Spleen (tissue), 11 donors: ENCODE measurements at regions not wholly inside any gene's neighbourhood (a gene's known extent, or its start where the extent isn't known, plus 50 kb on each side); places are given as distances from the start of the nearest gene placed in this dataset.

Experiments used
- DNase-seq: peaks from one replicate; pipeline ENCODE4 v3.0.0-alpha.2; 2020
- H3K27ac ChIP-seq, 8 donors: fragments of 200-600 bp; sonication (generic) in 7 of 8; 1 replicate in 4 of 8; 2 replicates in 4 of 8; pipeline versions ENCODE4 v1.5.0 to v1.8.0; 2016 to 2021; ENCODE audit warnings: inconsistent platforms in 4 of 8, mild to moderate bottlenecking in 4 of 8, moderate library complexity in 1 of 8
- H3K27me3 ChIP-seq, 7 donors: fragments of 200-600 bp; sonication (generic) in 6 of 7; replicated peaks in 1 of 7; 1 replicate in 4 of 7; 2 replicates in 3 of 7; pipeline versions ENCODE4 v1.5.0 to v1.8.0; 2016 to 2021; ENCODE audit warnings: inconsistent platforms in 3 of 7, mild to moderate bottlenecking in 1 of 7
- H3K36me3 ChIP-seq, 6 donors: fragments of 200-600 bp; sonication (generic) in 5 of 6; 1 replicate in 4 of 6; 2 replicates in 2 of 6; pipeline versions ENCODE4 v1.5.0 to v1.8.0; 2016 to 2021; ENCODE audit warnings: inconsistent platforms in 2 of 6
- H3K4me1 ChIP-seq, 6 donors: fragments of 200-600 bp; sonication (generic) in 5 of 6; 1 replicate in 3 of 6; 2 replicates in 3 of 6; pipeline versions ENCODE4 v1.5.0 to v1.8.0; 2016 to 2021; ENCODE audit warnings: inconsistent platforms in 3 of 6
- H3K4me3 ChIP-seq, 8 donors: fragments of 200-600 bp; sonication (generic) in 7 of 8; 1 replicate in 4 of 8; 2 replicates in 4 of 8; pipeline versions ENCODE4 v1.5.0 to v1.8.0; 2016 to 2021; ENCODE audit warnings: inconsistent platforms in 4 of 8, mild to moderate bottlenecking in 4 of 8, moderate library complexity in 2 of 8
- H3K9me3 ChIP-seq, 8 donors: fragments of 200-600 bp; sonication (generic) in 7 of 8; 1 replicate in 4 of 8; 2 replicates in 4 of 8; pipeline versions ENCODE4 v1.5.0 to v1.8.0; 2016 to 2021; ENCODE audit warnings: inconsistent platforms in 4 of 8
- CTCF ChIP-seq, 11 experiments: fragments of 200-600 bp in 7 of 11; fragments of 450-650 bp in 4 of 11; sonication (generic) in 4 of 11; IDR thresholded peaks in 8 of 11; conservative IDR thresholded peaks in 3 of 11; 1 replicate in 7 of 11; 2 replicates in 4 of 11; pipeline versions ENCODE4 v1.4.0 to v1.8.0; 2016 to 2021; ENCODE audit warnings: antibody characterized with exemption in 11 of 11, inconsistent platforms in 4 of 11, mild to moderate bottlenecking in 1 of 11
- POLR2A ChIP-seq, 3 donors: fragments of 450-650 bp; IDR thresholded peaks; one replicate each; pipeline ENCODE4 v1.5.1; 2017; ENCODE audit warnings: antibody characterized with exemption in 3 of 3, mild to moderate bottlenecking in 1 of 3
- POLR2AphosphoS5 ChIP-seq, 3 donors: sonication (generic); formaldehyde crosslinking; IDR thresholded peaks; one replicate each; pipeline ENCODE4 v1.5.1; 2017; ENCODE audit warnings: antibody characterized with exemption in 3 of 3
- WGBS, 5 donors: extraction: QIAGEN DNeasy Blood & Tissue Kit in 3 of 5; methylation state at CpG; one replicate each; pipeline versions ENCODE4 v1.1.5 to v1.1.7; 2013 to 2018; 5-methylcytosine and 5-hydroxymethylcytosine counted together
- intact Hi-C: fragments of 100-400 bp; cut with DNase I; formaldehyde crosslinking; loops from one replicate; pipeline ENCODE4 v1.15.0; 2023; ENCODE audit warnings: low total_unique reads
- donor health status: healthy with polysubstance abuse.
- donor health status: DM: no; HTN: no; CAD: no; lungs with moderate emphysema.
- donor health status: DM: no; HTN: no; CAD: no.
- donor health status: Bipolar disorder and iron deficiency.
- donor health status: healthy.
- donor health status: DM: no; HTN: no; CAD: no.
- donor health status: DM: yes; HTN: yes; CAD: no.

DNA sequence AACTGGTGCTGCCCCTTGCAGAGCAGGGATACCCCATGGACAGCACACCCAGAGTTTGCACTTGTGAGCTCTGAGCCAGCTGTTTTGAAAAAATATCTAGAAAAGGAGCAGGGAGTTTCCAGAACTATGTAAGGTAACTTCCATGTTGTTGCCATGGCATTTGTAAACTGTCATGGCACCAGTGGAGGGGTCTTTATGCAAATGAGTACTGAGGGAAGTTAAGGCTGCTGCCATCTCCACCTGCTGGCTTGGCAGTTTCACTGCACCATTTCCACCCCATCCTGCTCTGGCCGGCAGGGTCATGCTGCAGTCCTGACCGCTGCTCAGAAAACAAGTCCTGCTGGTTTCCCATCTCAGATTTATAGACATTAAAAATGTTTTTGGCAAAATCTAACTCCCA is 52.3 kb upstream of the SNTG2 start:
- no peak overlapping the region for H3K4me3 ChIP-seq
- H3K36me3 ChIP-seq = no peaks in the 10 kb centered on the region
- TF ChIP-seq POLR2A (IDR thresholded peaks at IDR 0.05) (no peak), CTCF (IDR thresholded peaks at IDR 0.05 in 8 of 11, conservative IDR thresholded peaks at IDR 0.05 in 3 of 11) (no peak), POLR2AphosphoS5 (IDR thresholded peaks at IDR 0.05) (no peak)
- WGBS, 5 donors = 50 to 77% (median 69%) methylated on average over 2 of the region's 2 CpGs
- intact Hi-C loops = no loop called here
- peaks cover 0 to 42% (median 25%) of the 10 kb centered on the region in 8 donors for H3K9me3 ChIP-seq
- H3K27me3 ChIP-seq = peaks cover 0 to 19% (median 0%) of the 10 kb centered on the region in 7 donors
- no peak overlapping the region for H3K27ac ChIP-seq
- no peaks in the 10 kb centered on the region for H3K4me1 ChIP-seq
- DNase-seq = no peak

GRCh38 chr2:897091-897490 is 53.6 kb upstream of the SNTG2 start:
- Histone ChIP-seq H3K36me3 (no peaks in the 10 kb centered on the region), H3K4me1 (no peaks in the 10 kb centered on the region), H3K27ac (no peak overlapping the region), H3K4me3 (no peak overlapping the region), H3K9me3 (peaks cover 0 to 35% (median 25%) of the 10 kb centered on the region in 8 donors), H3K27me3 (peaks cover 0 to 20% (median 0%) of the 10 kb centered on the region in 7 donors)
- intact Hi-C loops = no loop called here
- no peak for DNase-seq
- WGBS, 5 donors = 80 to 100% (median 90%) methylated on average over 2 of the region's 2 CpGs
- TF ChIP-seq POLR2A (IDR thresholded peaks at IDR 0.05) (no peak), CTCF (IDR thresholded peaks at IDR 0.05 in 8 of 11, conservative IDR thresholded peaks at IDR 0.05 in 3 of 11) (no peak), POLR2AphosphoS5 (IDR thresholded peaks at IDR 0.05) (no peak)

GRCh38 chr2:893311-893710 is 57.3 kb upstream of the SNTG2 start:
- WGBS, 5 donors = 49 to 54% (median 53%) methylated on average over 7 of the region's 7 CpGs
- Histone ChIP-seq H3K27me3 (peaks cover 0 to 29% (median 0%) of the 10 kb centered on the region in 7 donors), H3K27ac (no peak overlapping the region), H3K9me3 (peaks cover 0 to 25% (median 20%) of the 10 kb centered on the region in 8 donors), H3K4me3 (no peak overlapping the region), H3K36me3 (no peaks in the 10 kb centered on the region), H3K4me1 (no peaks in the 10 kb centered on the region)
- intact Hi-C loops = no loop called here
- no peak for TF ChIP-seq POLR2AphosphoS5 (IDR thresholded peaks at IDR 0.05)
- no peak for TF ChIP-seq CTCF (IDR thresholded peaks at IDR 0.05 in 8 of 11, conservative IDR thresholded peaks at IDR 0.05 in 3 of 11)
- no peak for DNase-seq

DNA sequence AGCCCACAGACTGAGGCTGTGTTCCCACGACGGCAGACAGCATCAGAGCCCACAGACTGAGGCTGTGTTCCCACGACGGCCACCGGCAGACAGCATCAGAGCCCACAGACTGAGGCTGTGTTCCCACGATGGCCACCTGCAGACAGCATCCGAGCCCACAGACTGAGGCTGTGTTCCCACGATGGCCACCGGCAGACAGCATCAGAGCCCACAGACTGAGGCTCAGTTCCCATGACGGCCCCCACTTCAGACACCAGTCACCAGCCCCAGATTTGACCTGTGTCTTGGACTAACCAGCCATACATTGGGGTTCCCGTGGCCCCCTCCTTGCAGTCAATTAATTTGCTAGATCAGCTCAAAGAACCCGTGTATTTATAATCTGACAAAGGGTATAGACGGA is 57.8 kb upstream of the SNTG2 start:
- no peaks in the 10 kb centered on the region for H3K4me1 ChIP-seq
- intact Hi-C loops = no loop called here
- no peak overlapping the region for H3K27ac ChIP-seq
- WGBS, 5 donors = 67 to 84% (median 81%) methylated on average over 13 of the region's 13 CpGs
- no peak for TF ChIP-seq CTCF (IDR thresholded peaks at IDR 0.05 in 8 of 11, conservative IDR thresholded peaks at IDR 0.05 in 3 of 11)
- H3K4me3 ChIP-seq = no peak overlapping the region
- no peak for DNase-seq
- H3K36me3 ChIP-seq = no peaks in the 10 kb centered on the region
- peaks cover 0 to 25% (median 20%) of the 10 kb centered on the region in 8 donors for H3K9me3 ChIP-seq
- peaks cover 0 to 29% (median 0%) of the 10 kb centered on the region in 7 donors for H3K27me3 ChIP-seq
